NCI-H526 (cell line): ENCODE measurements at regions not wholly inside any gene's neighbourhood (a gene's known extent, or its start where the extent isn't known, plus 50 kb on each side); places are given as distances from the start of the nearest gene placed in this dataset.

Experiments used
- DNase-seq, 2 experiments: peaks; one replicate each; lab custom pipeline; 2025; lab: John Stamatoyannopoulos, UW

DNA sequence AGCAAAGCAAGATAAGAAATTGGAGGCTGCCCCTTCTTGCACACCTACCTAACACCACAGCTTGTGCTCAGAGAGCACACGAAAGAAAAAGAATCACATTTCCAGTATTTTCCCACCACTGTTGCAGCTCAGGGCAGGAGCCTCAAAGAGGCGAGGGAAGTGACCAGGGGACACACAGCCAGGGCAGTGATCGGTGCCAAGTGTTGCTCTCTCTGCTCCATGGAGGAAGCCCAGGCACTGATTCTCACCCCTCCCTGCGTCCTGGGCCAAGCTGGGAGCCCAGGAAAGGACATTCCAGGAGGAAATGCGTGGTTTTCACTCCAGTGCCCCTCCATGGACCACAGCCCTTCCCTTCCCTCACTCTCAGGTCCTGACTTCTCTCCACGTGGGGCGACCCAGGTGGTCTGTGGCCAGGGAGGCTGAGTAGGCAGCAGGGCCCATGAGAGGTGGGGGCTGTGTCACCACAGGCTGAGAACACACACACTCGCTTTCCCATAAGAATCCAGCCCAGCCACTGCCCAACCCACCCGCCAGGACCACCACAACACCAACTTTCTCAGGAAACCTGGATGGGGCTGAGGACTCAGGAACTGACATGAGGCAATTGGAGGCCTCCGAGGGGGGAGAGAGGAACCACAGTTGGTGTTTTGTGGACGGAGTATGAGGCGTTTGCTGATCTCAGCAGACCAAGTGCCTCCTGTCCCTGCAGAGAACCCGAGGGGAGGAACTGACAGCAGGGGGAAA lies 81.7 kb upstream of the MAFB start:
- DNase-seq = no peak

DNA sequence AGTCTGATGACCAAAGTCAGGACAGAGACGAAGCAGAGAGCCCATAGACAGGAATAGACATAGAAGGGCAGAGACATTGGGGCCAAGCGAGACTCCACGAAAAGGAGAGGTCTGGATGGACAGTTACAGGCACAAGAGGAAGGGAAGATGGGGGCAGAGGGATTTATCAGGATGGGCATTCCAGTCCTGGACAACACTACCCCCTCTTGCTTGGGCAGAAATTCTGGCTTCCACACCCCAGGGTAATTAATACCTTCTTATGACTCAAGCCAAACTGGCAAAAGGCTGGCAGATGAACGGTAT lies 82.2 kb upstream of the MAFB start:
- DNase-seq = no peak

DNA sequence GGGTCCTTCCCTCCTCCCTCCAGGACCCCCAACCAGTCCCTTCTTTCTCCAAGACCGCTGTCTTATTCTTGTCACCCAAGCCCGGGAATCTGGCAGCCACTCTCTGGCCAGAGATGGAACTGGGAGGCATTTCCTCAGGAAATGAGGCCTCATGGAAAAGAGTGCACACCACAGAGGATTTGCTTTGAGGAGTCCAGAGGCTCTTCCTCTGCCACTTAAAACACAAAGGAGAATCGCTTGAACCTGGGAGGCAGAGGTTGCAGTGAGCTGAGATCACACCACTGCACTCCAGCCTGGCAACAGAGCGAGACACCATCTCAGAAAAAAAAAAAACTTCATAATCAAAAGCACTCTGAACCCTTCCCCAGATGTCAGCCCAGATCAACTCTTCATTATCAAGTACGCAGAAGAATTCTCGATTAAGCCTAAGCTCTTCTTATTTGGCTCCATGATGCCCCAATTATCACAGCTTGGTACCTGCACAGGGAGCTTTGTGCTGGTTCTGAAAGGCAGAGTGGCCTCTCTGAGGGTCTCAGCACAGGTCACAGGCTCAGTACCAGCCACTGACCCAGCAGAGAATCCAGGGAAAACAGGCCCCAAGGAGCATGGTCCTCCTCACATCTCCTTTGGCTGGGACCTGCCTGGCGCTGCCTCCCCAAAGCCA lies 82.9 kb upstream of the MAFB start:
- DNase-seq = no peak

DNA sequence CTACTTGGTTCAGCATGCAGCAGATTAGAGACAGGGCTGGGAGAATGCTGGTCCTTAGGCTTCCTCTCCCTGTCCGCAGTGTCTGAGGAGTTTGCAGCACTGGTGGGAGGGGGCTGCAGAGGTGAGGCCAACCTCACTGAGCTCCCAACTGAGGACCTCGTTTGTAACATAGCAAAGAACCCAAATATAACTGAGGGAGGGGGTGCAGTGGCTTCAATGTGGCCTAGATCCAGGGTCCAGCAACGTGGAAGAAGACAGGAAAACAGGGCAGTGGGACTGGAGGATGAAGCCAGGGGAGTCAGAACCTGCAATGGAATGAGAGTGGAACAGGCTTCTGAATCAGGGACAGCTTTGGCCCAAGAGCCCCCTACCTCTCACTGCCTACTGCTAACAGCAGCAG lies 84.3 kb upstream of the MAFB start:
- DNase-seq = no peak

DNA sequence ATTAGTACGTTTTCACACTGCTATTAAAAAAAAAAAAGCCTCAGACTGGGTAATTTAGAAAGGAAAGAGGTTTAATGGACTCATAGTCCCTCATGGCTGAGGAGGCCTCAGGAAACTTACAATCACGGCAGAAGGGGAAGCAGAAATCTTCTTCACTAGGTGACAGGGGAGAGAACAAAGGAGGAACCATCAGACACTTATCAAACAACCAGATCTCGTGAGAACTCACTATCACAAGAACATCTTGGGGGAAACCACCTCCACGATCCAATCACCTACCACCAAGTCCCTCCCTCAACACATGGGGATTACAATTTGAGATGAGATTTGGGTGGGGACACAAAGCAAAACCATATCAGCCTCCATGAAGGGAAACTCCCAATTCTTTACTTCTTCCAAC lies 85.2 kb upstream of the MAFB start:
- DNase-seq = no peak

DNA sequence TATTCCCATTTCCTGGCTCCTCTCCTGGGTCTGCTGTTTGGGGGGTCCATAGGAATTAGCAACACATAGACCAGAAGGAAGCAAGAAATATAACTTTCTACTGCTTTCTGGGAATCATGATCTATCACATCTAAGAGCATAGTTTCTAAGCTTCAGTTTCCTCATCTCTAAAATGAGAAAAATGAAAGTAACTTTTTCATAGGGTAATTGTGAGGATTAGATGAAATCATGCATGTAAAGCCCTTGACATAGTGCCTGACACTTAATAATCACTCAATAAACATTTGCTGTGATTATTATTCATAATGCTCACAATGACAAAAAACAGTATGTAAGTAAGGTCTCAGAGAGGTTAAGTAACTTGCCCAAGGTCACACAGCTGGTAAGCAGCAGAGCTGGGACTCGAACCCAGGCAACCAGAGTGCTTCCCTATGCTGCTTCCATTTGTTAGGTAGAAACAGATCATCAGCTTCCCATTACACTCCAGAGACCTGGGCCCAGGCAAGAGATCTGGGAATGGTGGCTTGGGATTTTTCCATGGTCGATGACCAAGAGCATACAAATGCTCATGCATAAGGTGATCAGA lies 86.6 kb upstream of the MAFB start:
- DNase-seq = no peak

DNA sequence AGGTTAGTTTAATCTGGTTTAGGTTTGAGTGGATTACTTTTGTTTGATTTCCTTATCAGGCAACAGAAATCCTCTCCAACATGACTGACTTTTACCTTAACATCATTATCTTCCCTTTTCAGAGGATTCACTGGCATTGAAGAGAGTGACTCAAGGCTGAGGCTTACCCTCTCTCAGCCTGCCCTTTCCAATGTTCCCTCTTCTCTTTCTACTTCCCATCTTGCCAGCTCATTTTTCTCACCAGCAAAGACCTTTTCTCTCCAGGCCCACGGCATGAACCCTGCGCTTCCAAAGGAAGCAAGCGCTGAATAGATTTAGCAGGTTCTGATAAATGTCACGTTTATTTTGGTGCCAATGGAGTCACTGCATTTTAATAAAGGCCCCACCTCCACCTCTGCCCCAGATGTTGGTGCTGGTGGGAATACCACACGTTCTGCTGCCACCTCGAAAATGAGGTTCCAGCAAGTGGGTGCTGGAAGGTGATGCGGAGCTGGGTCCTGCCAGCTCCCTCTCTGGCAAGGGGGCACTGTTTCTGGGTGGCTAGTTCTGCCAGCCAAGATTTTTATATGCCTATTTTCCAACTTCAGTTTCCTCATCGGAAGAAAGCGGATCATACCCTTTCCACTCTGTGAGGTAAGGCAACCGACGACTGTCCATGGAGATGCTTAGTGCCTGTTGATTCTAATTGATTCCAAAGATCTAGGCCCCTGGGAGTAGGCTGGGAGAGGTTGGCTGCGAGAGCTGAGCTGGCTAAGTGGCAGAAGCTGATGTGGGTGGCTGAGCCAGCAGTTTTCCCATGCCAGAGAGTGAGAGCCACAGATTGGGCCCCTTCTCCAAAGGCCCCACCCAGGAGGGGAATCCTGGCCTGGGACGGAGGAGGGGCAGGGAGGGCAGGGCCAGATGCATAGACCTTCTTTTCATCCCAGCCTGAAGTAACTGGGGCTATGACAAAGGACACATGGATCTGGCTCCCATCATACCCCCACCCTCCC lies 87.7 kb upstream of the MAFB start:
- no peak for DNase-seq

DNA sequence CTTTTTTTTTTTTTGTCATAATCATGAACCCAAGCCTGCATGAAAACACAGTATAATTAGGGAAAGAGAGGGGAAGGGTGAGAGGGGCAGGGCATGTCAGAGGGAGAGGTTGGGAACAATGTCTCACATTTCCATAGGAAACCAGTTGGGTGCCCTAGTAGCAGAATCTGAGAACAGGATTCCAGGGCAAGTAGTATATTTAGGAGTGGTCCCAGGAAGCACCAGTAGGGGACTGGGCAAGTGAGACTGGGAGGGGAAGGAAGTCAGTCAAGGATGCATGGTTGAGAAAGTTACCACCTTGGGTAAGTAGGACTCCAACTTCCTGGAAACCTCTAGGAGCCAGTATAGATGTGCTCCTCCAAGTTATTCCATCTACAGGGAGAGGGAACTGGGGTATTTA lies 88.6 kb upstream of the MAFB start:
- no peak for DNase-seq

DNA sequence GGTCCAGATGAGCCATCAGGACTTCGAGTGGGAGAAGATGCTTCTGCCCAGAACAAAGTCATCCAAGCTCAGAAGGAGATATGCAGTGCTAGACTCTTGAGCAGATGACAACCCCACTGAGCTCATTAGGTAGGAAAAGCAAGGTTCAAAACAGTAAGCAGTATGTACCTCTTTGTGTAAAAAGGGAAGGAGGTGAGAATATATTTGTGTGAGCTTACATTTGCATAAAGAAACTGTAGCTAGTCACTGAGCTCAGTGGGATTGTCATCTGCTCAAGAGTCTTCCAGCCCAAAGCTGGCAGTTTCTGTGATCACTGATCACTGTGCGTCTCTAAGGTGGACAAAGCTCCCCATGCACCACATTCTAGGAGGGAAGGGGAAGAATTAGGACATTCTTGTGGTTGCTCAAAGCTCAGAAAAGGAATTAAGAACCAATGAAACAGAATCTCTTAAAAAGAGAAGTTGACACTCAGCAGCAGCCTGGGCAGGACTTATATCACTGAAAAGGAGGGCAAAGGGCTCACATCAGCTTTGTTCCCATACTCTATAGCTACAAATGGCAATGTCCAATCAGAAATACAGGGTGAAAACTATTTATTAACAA lies 90.0 kb upstream of the MAFB start:
- no peak for DNase-seq

DNA sequence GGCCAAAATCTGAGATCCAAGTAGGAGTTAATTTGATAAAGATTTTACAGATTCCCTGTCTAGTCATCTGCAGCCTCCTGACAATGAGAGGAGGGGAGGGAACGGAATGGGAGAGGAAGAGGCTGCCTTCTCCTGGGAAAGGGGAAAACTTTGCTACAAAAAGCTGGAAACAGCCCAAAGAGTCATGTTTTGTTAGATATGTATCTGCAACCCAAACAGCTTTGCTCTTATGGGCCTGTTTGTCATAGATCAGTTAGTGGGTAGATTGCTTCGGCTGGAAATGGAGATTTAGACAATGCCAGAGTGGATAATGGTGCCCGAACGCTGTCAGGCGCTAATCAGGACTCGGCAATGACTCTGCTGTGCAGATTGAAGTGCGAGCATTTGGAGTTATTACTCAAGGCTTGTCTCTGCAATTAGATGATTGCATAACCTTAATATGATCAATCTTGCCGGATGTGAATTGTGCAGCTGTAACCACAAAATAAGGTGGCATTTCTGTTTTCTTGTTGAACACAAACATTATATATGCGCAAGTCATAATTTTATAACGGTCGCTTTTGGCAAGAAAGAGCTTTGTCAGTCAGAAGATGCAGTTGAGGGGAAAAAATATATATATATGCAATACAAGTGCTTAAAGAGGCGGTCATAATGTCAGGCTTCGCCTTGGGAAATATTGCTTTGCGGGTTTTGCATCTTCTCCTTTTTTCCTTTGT lies 92.4 kb upstream of the MAFB start:
- DNase-seq = no peak

DNA sequence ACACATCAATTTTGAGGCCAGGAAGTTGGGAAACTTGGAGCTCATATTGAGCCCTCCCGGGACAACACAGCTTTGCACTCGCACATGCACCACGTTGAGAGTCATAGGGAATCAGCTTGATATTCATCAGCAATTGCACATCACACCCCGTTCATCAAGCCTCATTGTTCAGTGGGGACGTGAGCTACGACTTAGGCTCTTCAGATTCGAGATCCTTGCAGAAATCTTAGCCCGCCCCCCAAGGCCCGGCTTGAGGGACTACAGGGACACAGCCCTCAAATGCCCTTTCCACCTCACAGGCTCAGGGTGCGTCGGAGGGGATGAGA lies 93.0 kb upstream of the MAFB start:
- no peak for DNase-seq

DNA sequence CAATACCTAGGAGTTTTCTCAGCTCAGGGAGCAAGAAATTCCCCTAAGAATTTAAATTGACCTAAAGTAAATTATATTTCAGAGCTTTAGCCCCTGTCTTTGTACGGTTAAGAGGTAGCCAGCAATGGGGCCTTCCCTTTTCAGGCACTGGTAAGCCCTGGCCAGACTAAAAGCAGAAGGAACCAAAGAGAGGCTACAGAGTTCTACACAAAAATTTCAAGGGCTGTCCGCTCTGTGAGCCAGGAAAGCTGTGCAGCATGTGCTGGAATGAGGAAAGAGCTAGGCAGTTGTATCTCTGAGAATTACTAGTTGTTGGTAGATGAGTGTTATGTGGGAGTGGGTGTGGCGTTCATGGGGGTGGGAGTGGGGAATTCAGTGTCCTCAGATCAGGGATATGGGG lies 96.3 kb upstream of the MAFB start:
- no peak for DNase-seq

DNA sequence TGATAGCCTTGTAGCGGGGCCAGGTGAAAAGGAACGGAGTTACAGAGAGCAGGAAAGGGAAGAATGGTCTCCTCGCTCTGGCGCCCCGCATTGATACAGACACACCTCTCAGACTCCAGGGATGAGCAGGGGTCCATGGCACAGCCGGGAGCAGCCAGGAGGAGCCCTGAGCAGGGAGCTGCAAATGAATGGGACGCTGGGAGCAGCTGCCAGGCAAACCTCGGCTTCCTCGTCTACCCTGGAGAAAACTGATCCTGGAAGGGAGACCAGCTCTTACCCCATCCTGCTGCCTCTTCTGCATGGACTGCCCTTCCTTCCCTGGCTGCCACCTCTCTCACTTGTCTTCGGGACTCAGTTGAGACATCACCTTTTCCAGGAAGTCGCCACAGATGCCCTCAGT lies 97.3 kb upstream of the MAFB start:
- DNase-seq = no peak

DNA sequence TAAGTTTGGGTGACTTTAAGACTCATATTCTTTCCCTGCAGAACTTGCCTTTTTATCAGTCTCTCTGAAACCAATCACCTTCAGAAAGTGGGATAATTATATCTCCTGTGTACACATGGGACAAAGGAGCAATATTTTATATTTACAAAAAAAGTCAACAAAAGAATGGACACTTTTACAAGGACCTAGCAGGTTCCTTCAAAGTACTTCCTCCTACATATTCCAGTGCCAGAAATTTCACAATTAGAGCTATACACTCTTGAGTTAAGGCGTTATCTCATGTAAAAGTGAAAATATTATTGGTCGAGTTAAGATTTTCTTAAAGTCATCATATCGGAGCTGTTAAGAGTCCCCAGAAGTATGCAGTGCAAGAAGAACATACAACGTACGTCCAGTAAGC lies 98.9 kb upstream of the MAFB start:
- DNase-seq = no peak

DNA sequence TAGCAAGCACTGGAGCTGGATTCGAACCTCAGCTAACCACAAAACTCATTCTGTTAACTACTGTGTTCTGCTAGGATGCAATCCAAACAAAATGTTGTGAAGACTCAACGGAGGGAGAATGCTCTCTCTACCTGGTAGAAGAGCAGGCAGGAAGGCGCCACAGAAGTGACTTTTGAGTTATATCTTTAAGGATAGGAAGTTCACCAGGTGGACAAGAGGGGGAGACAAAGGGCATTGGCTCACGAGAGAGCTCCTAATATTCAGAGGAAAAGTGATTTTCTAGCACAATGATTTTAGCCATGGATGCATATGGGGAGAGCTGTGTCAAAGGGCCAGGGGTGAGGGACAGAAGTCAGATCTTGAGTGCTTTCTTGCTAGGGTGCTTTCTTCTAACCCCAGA lies 108.4 kb upstream of the MAFB start:
- DNase-seq = peak; percentile 25 to 41

DNA sequence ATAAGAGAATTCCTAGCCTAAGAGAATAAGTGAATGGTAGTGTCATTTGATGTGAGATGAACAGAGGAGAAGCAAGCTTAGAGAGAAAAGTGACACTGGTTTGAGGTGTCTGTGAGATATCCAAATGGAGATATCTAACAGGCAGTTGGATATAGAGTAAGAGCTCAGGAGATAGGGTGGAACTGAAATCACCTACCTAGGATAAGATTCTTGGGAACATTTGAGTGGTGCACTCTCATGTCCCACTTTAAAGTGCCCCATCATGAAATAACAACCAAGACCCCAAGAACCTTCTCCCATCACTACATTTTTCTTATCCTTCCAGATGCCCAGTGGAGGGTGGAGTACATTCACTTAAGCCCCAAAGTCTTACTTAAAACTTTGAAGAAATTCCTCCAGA lies 109.0 kb upstream of the MAFB start:
- DNase-seq = no peak

DNA sequence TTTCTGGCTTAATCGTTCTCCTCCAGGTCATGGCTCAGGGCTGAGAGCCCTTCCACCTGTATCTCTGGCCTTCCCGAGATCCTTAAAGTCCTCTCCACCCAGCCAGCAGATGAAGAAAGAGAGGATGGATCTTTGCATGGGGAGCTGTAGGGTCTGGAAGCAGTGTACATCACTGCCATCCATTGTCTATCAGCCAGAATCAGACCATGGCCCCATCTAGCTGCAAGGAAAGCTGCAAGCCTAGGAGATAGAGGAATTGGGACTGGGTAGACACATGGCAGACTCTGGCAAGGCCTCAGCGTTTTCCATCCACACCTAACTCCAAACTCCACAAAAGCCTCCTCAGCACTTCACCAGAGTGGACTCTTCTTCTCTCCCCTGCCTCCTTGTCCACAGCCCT lies 113.8 kb upstream of the MAFB start:
- DNase-seq = no peak

DNA sequence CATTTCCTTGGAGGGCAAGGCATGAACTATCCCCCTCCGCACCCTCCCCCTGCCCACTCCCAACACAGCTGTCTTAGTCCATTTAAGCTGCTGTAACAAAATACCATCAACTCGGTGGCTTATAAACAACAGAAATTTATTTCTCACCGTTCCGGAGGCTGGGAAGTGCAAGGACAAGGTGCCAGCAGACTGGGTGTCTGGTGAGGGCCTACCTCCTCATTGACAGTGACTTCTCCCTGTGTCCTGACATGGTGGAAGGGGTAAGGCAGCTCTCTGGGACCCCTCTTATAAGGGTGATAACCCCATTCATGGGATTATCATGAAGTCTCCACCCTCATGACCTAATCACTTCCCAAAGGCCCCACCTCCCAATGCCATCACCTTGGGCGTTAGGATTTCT lies 114.3 kb upstream of the MAFB start:
- DNase-seq = no peak

DNA sequence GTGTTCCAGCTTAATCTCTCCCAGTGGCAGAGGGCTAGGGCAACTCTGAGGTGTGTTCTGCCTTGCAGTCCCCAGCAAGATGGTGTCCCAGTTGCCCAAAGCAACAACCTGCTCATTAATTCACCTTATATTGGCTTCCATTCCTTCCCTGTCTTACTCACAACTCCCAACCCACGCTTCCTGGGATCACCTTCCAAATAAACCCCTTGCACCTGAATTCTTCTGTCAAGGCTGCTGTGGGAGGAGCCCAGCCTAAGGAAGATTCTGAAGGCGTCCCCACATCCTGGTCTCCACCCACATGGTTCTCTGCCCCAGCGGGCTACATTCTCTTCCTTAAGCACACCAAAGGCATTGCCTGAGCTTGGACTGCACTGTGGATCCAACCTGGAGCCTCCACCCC lies 116.6 kb upstream of the MAFB start:
- no peak for DNase-seq

DNA sequence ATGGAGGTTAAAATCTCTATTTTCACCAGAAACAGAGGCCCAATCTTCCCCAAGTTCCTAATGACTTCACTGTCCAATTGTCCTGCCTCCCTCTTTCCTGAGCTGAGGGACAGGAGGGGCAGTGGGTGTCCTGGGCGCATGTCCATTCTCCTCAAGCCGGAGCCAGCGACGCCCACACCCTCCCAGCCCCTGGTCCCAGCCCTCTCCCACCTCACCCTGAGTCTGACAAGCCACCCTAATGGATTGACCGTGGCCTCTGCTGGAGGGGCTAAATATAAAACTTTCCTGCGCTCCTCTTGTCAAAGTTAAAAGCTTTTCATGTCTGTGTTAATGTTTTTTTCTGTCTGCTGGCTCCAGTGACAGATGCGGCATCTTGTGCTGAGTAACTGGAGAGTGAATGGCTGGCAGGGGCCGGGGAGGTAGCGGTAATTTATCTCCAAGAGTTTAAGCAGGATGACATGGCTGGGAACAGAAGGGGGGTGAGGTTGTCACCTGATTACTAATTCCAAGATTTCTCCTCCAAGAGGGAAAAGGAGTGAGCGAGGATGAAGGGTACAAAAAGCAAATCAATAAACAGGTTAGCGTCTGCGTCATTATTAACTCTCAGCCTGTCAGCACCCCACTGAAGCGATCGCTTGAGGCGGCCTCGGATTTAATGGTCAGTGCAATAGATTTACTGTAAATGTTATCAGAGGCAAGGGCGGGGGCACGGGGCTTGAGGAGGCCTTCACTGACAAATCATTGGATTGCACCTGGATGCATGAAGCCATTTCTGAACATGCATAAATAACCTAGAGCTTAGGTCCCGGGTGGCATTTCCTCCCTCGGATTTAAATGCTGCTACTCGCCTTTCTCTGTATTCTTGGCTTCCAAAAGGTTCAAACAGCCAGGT lies 118.1 kb upstream of the MAFB start:
- DNase-seq = no peak

DNA sequence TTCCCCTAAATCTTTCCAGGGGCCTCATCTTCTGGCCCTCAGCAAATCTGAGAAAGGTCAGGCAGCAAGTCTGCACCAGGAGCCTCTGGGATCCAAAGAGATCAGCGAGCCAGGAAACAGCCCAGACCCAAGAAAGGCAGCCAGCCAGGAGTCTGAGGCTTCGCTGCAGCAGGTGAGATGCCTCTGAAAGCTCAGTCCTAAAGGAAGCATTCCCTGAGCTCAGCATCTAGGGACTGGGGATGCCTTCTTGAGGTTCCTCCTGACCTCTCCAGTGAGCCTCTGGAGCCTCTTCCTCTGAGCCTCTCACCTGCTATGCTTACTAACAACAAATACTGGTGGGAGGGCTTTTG lies 118.8 kb upstream of the MAFB start:
- no peak for DNase-seq
